SU-DHL-6 (cell line): ENCODE measurements at regions not wholly inside any gene's neighbourhood (a gene's known extent, or its start where the extent isn't known, plus 50 kb on each side); places are given as distances from the start of the nearest gene placed in this dataset.
"Not testable (repeated sequence)": the region's sequence is repeated elsewhere in the genome, so short reads cannot be mapped to it uniquely, and the experiment has no call there.

Source experiments
- H2AFZ ChIP-seq: fragments of 200-600 bp; sonication (generic); 2 replicates; pipeline ENCODE4 v1.6.1; 2014; ENCODE audit warnings: low read depth, mild to moderate bottlenecking, moderate library complexity, mixed read lengths, antibody characterized with exemption, low read length; ENCODE audit not compliant: severe bottlenecking
- H3F3A ChIP-seq: fragments of 200-600 bp; shearing (Covaris generic); 2 replicates; pipeline ENCODE4 v1.6.0; 2016; ENCODE audit warnings: antibody characterized with exemption, mild to moderate bottlenecking; ENCODE audit not compliant: insufficient read depth
- H3K27ac ChIP-seq: fragments of 200-600 bp; sonication (generic); 2 replicates; pipeline ENCODE4 v1.5.1; 2016; ENCODE audit warnings: low read depth, mild to moderate bottlenecking, low read length, moderate library complexity, mixed read lengths
- H3K27me3 ChIP-seq: fragments of 200-600 bp; sonication (generic), shearing (Covaris generic); 2 replicates; pipeline ENCODE4 v1.6.0; 2014; ENCODE audit warnings: mild to moderate bottlenecking, low read length
- H3K36me3 ChIP-seq: fragments of 200-600 bp; sonication (generic); 2 replicates; pipeline ENCODE4 v1.6.1; 2014; ENCODE audit warnings: mild to moderate bottlenecking, low read length, mixed read lengths
- H3K4me2 ChIP-seq: fragments of 300-600, 200-600 bp; shearing (Covaris generic), sonication (generic); 2 replicates; pipeline ENCODE4 v1.6.0; 2014; ENCODE audit warnings: low read length, low read depth, mild to moderate bottlenecking; ENCODE audit not compliant: poor library complexity, severe bottlenecking
- H3K4me3 ChIP-seq: fragments of 200-600 bp; sonication (generic); 2 replicates; pipeline ENCODE4 v1.5.1; 2014; ENCODE audit warnings: antibody characterized with exemption, low read length, mild to moderate bottlenecking, mixed read lengths; ENCODE audit not compliant: insufficient read depth, poor library complexity, severe bottlenecking
- H3K79me2 ChIP-seq: fragments of 200-600 bp; sonication (generic); 2 replicates; pipeline ENCODE4 v1.6.1; 2014; ENCODE audit warnings: mild to moderate bottlenecking, low read length, moderate library complexity; ENCODE audit not compliant: insufficient read depth
- H3K9ac ChIP-seq: fragments of 200-600 bp; sonication (generic); 2 replicates; pipeline ENCODE4 v1.7.0; 2014; ENCODE audit warnings: mild to moderate bottlenecking, low read length
- H3K9me2 ChIP-seq: fragments of 200-600 bp; sonication (generic); replicated peaks from 2 replicates; pipeline ENCODE4 v1.6.1; 2014; ENCODE audit warnings: low read length; ENCODE audit not compliant: insufficient read depth
- H3K9me3 ChIP-seq: fragments of 200-600 bp; sonication (generic); 2 replicates; pipeline ENCODE4 v1.6.1; 2014; ENCODE audit warnings: low read length, mixed read lengths; ENCODE audit not compliant: insufficient read depth
- H4K20me1 ChIP-seq: fragments of 200-600 bp; sonication (generic); 2 replicates; pipeline ENCODE4 v1.6.1; 2014; ENCODE audit warnings: low read depth, mild to moderate bottlenecking, antibody characterized with exemption, low read length, moderate library complexity, mixed read lengths
- CTCF ChIP-seq: fragments of 200-600 bp; sonication (generic); IDR thresholded peaks from one replicate; pipeline ENCODE4 v1.5.1; 2017; ENCODE audit warnings: antibody characterized with exemption, mild to moderate bottlenecking, low read length, moderate library complexity; ENCODE audit not compliant: insufficient read depth, poor library complexity, severe bottlenecking
- EZH2phosphoT487 ChIP-seq: fragments of 200-600 bp; sonication (generic), shearing (Covaris generic); conservative IDR thresholded peaks from 2 replicates; pipeline ENCODE4 v1.6.1; 2018; ENCODE audit warnings: mild to moderate bottlenecking, antibody characterized with exemption, low read length, moderate library complexity, mixed read lengths

DNA sequence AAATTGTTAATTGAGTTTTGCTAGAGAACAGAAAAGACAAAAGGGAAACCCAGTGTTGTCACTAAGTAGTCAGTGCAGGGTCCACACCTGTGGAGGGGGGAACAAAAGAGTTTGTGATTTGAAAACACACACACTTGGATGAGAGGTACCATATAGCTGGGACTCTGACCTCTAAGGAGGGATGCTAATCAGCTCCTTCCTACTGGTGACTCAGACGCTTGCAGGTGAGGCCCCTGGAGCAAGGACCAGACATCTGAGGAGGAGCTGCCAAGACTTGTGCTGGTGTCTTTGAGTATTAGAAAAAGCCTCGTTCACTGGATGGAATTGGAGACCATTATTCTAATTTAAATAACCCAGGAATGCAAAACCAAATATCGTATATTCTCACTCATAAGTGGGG is 146.4 kb upstream of the MAP2 start:
- no peaks in the 10 kb centered on the region for H3K9me3 ChIP-seq
- no peak for TF ChIP-seq CTCF
- no peak for TF ChIP-seq EZH2phosphoT487
- H3K27ac ChIP-seq: no peak overlapping the region
- no peak overlapping the region for H3K4me3 ChIP-seq
- no peaks in the 10 kb centered on the region for H3K36me3 ChIP-seq
- no peak overlapping the region for H3K9ac ChIP-seq
- no peaks in the 10 kb centered on the region for H4K20me1 ChIP-seq
- H3F3A ChIP-seq: no peaks in the 10 kb centered on the region
- no peaks in the 10 kb centered on the region for H3K27me3 ChIP-seq
- no peak overlapping the region for H3K4me2 ChIP-seq
- no peaks in the 10 kb centered on the region for H3K9me2 ChIP-seq
- no peaks in the 10 kb centered on the region for H3K79me2 ChIP-seq
- H2AFZ ChIP-seq: no peak overlapping the region

GRCh38 chr2:209298601-209299000 is 125.2 kb upstream of the MAP2 start:
- H3K79me2 ChIP-seq: no peaks in the 10 kb centered on the region
- no peak overlapping the region for H3K27ac ChIP-seq
- H3K27me3 ChIP-seq: no peaks in the 10 kb centered on the region
- H2AFZ ChIP-seq: no peak overlapping the region
- no peak for TF ChIP-seq CTCF
- no peak for TF ChIP-seq EZH2phosphoT487
- H3K4me3 ChIP-seq: no peak overlapping the region
- no peak overlapping the region for H3K4me2 ChIP-seq
- H3K9me2 ChIP-seq: no peaks in the 10 kb centered on the region
- H3K9me3 ChIP-seq: no peaks in the 10 kb centered on the region
- H3F3A ChIP-seq: no peaks in the 10 kb centered on the region
- no peak overlapping the region for H3K9ac ChIP-seq
- no peaks in the 10 kb centered on the region for H3K36me3 ChIP-seq
- H4K20me1 ChIP-seq: no peaks in the 10 kb centered on the region

DNA sequence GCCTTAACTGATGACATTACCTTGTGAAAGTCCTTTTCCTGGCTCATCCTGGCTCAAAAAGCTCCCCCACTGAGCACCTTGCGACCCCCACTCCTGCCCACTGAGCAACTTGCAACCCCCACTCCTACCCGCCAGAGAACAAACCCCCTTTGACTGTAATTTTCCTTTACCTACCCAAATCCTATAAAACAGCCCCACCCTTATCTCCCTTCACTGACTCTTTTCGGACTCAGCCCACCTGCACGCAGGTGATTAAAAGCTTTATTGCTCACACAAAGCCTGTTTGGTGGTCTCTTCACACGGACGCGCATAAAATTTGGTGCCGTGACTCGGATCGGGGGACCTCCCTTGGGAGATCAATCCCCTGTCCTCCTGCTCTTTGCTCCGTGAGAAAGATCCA is 124.4 kb upstream of the MAP2 start:
- not testable (repeated sequence) for H3K36me3 ChIP-seq, H3K27me3 ChIP-seq, H3K4me2 ChIP-seq, H3K27ac ChIP-seq, H3K9me3 ChIP-seq, H3F3A ChIP-seq, H3K79me2 ChIP-seq, H3K9me2 ChIP-seq, H2AFZ ChIP-seq, H3K4me3 ChIP-seq, H3K9ac ChIP-seq, H4K20me1 ChIP-seq

DNA sequence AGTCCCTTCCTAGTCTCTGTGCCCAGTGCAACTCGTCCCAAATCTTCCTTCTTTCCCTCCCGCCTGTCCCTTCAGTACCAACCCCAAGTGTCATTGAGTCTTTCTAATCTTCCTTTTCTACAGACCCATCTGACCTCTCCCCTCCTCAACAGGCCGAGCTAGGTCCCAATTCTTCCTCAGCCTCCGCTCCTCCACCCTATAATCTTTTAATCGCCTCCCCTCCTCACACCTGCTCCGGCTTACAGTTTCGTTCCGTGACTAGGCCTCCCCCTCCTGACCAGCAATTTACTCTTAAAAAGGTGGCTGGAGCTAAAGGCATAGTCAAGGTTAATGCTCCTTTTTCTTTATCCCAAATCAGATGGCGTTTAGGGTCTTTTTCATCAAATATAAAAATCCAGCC is 123.1 kb upstream of the MAP2 start:
- H3K9me2 ChIP-seq, H3K79me2 ChIP-seq, H4K20me1 ChIP-seq, H2AFZ ChIP-seq, H3K4me2 ChIP-seq, H3F3A ChIP-seq, H3K4me3 ChIP-seq, H3K27ac ChIP-seq, H3K9ac ChIP-seq, H3K36me3 ChIP-seq, H3K9me3 ChIP-seq, H3K27me3 ChIP-seq: not testable (repeated sequence)
